ENCODE measurements at regions not wholly inside any gene's neighbourhood (a gene's known extent, or its start where the extent isn't known, plus 50 kb on each side); places are given as distances from the start of the nearest gene placed in this dataset.

- DNase-seq (ENCODE audit: low read depth in 3 of 3): no peak
Measured at GRCh38 chr4:11931266-11931820, 502.6 kb upstream of the HS3ST1 start.

DNA sequence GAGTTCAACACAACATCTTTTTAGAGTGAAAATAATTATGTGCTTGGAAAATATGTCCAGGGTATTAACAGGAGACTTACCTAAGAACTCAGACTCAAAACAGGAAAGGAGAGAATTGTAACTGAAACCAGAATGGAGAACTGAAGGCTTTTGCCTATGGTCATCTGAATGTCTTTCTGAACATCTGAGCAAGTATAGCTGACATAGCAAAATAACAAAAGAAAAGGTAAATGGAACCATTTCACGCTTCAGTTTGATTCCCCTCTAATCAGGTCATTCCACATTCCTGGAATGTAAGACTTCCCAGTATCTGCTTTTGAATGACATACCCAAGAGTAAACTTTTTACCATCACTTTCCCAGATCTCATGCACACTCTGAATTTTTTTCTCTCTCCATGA lies 500.4 kb upstream of the HS3ST1 start:
- no peak for DNase-seq (ENCODE audit: low read depth in 3 of 3)

DNA sequence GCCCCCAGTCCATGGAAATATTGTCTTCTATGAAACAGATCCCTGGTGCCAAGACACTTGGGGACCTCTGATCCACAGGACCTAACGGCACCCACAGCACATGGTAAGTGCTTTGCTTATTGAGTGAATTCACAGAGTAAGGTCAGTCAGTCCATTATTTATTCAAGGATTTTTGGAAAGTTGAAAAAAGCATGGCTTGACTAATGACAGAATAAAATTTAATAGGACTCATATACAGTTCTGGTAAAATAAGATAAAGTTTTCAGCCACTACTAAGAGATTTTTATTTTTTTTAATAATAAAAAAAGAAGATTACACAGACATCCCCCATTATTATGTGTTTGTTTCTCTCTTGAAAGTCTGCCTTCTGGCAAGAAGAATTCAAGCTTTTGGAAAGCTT lies 490.6 kb upstream of the HS3ST1 start:
- DNase-seq (ENCODE audit: low read depth in 3 of 3): no peak

GRCh38 chr4:11914406-11914805 lies 485.7 kb upstream of the HS3ST1 start:
- no peak for DNase-seq (ENCODE audit: low read depth in 3 of 3)

DNA sequence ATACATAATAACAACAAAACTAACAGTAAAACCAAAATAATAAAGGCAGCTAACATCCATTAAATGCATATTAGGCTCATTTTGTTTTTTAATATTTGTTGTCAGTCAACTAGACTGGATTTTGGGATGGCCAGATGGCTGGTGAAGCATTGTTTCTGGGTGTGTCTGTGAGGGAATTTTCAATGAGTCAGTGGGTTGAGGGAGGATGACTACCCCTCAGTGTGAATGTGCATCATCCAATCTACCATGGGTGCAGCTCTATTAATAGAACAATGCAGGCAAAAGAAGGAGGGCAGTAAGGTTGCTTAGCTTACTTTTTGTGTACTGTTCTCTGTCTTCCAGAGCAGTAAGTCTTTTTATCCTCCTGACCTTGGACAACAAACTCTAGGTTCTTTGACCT lies 484.2 kb upstream of the HS3ST1 start:
- no peak for DNase-seq (ENCODE audit: low read depth in 3 of 3)

DNA sequence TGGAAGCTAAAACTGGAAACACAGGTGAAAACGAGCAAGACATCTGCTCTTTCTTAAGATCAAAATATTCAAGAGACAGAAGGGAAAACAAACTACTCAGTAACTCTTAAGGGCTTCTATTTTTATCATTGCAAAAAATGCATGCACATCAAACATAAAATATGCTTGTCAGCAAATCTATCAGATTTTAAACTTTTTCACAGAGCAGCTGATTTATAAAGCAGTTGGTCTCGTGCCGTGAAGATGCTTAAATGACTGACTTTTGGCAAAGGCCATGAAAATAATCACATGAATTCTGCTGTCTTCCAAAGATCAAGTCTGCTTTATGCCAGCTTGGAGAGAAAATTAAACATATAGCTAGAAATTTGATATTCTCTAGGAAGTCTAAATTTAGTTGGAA lies 482.1 kb upstream of the HS3ST1 start:
- DNase-seq (ENCODE audit: low read depth in 3 of 3): no peak

DNA sequence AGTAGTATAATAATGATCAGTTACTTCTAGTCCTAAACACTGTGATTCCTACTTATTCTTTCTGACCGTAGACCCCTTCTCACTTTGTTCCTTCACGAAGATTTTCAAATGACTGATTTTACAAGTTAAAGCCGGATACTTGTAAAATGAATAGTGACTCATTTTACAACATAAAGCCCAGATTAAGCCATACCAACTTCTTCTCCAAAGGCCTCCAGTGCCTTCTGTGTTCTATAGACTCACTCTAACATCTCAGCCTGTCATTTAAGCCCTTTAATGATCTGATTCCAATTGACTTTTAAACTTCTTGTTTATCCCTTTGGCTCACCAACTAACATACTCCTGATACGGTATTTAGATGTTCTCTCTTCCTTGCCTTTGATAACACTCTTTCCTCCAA lies 480.0 kb upstream of the HS3ST1 start:
- DNase-seq (ENCODE audit: low read depth in 3 of 3): no peak

DNA sequence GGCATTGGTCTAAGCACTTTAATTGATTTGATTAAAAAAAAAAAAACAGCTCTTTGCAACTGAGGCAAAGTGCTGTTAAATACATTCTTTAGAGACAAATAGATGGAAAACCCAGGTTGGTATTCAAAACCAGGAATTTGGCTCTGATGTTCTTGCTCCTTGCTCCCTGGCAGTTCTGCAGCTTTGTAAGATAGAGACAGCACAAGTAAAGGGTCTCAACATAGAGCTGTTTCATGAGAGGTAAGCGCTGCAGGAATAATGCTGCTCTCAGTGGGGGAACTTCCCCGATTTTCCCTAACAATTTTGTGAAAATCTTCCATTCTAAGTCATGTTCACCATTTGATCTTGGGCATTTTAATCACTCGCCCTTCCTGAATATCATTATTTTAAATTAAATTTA lies 479.5 kb upstream of the HS3ST1 start:
- DNase-seq (ENCODE audit: low read depth in 3 of 3): no peak

- no peak for DNase-seq (ENCODE audit: low read depth in 3 of 3)
Measured at GRCh38 chr4:11904846-11905739, 476.4 kb upstream of the HS3ST1 start.

DNA sequence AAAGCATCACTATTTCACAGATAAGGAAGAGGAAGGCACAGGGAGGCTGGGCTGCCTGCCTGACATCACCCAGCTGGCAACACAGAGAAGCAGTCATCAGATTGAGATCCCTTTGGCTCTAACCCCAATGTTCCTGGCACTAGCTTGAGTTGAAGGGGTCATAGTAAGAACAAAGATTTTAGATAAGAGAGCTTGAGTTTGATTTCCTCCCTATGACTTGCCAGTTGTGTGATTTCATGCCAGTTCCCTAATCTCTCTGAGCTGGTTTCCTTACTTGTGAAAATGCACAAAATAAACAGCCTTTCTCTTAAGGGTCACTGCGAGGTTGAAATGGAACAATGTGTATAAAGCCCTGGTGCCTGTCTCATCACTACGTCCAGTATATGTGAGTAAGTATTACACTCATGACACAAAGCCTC lies 475.4 kb upstream of the HS3ST1 start:
- DNase-seq (ENCODE audit: low read depth in 3 of 3): no peak

- DNase-seq (ENCODE audit: low read depth in 3 of 3): no peak
Measured at GRCh38 chr4:11901089-11901488, 472.4 kb upstream of the HS3ST1 start.

- DNase-seq (ENCODE audit: low read depth in 3 of 3): no peak
Measured at GRCh38 chr4:11900359-11900758, 471.7 kb upstream of the HS3ST1 start.

GRCh38 chr4:11898796-11899195 lies 470.1 kb upstream of the HS3ST1 start:
- no peak for DNase-seq (ENCODE audit: low read depth in 3 of 3)

GRCh38 chr4:11895766-11896165 lies 467.1 kb upstream of the HS3ST1 start:
- no peak for DNase-seq (ENCODE audit: low read depth in 3 of 3)

- no peak for DNase-seq (ENCODE audit: low read depth in 3 of 3)
Measured at GRCh38 chr4:11894977-11895376, 466.3 kb upstream of the HS3ST1 start.

DNA sequence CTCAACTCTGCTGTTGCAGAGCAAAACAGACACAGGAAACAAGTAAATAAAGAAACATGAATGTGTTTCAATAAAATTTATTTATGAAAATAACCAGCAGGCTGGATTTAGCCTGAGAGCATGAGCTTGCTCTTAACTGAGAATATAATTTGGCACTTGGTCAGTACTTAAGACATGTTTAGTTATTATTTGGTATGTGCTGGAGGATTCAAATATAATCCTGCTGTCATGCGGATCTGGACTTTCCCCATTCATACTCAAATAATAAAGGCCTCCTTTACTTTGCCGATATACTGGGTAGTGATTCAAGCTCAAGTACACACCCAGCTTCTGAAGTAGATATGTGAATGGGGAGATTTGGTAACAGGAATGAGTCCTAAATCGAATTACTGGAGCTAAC lies 465.5 kb upstream of the HS3ST1 start:
- no peak for DNase-seq (ENCODE audit: low read depth in 3 of 3)

DNA sequence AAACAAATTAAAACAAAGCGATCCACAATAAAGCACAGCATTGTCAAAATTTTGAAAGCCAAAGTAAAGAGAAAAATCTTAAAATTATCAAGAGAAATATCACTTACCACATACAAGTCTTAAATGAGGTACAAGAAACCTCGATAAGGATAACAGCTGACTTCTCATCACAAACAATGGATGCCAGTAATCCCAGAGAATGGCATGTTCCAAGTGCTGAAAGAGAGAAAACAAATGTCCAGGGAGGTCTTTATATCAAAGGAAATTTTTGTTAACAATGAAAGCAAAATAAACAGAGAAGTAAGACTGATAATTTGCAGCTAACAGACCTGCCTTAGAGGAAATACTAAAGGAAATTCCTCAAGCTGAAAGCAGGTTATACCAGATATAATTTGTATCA lies 460.4 kb upstream of the HS3ST1 start:
- no peak for DNase-seq (ENCODE audit: low read depth in 3 of 3)

DNA sequence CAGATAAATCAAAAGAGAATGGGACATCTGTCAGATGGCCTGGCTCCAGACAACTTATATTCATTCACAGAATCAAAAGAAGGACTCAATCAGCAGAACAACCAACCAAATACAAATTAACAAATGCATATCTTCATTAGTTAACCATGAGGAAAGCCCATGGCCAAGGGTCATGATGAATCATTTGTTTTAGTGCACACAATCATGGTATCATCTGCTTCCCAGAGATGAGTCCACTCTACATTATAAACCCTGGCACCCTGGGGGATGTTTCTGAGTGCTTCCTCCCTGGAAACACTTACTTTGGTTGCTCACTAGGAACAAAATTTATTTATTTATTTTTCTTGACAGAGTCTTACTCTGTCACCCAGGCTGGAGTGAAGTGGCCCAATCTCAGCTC lies 453.3 kb upstream of the HS3ST1 start:
- no peak for DNase-seq (ENCODE audit: low read depth in 3 of 3)

- no peak for DNase-seq (ENCODE audit: low read depth in 3 of 3)
Measured at GRCh38 chr4:11881364-11881763, 452.7 kb upstream of the HS3ST1 start.

GRCh38 chr4:11878241-11878640 lies 449.5 kb upstream of the HS3ST1 start:
- DNase-seq (ENCODE audit: low read depth in 3 of 3): no peak

- no peak for DNase-seq (ENCODE audit: low read depth in 3 of 3)
Measured at GRCh38 chr4:11876104-11876503, 447.4 kb upstream of the HS3ST1 start.

DNA sequence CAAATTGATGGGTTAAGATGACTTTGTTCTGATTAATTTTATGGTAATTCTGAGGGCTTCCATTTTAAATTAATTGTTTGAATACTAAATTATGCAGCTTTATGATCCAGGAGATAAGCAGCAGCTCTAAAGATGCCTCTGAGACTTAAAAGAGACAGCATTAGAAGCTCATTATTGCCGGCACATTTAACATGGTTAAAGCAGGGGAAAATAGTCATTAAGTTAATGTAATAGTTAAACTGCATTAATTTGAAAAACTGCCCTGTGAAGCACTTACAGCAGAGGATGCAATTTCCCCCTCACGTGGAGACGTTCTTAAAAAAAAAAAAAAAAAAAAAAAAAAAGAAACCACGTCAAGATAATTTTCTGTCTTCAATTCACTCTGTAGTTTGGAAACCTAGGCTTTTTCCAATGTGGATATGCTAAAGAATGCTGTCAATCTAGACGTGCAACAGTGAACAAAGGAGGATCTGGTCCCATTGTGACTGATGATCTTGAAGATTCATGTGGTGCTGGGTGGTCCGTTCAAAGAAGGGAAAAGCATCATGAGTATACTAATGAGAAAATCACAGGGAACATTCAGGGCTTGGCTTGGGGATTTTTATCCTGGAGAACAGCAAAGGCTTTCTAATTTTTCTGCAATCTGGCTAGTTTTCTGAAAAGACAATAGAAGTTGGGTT lies 440.6 kb upstream of the HS3ST1 start:
- DNase-seq (ENCODE audit: low read depth in 3 of 3): no peak

DNA sequence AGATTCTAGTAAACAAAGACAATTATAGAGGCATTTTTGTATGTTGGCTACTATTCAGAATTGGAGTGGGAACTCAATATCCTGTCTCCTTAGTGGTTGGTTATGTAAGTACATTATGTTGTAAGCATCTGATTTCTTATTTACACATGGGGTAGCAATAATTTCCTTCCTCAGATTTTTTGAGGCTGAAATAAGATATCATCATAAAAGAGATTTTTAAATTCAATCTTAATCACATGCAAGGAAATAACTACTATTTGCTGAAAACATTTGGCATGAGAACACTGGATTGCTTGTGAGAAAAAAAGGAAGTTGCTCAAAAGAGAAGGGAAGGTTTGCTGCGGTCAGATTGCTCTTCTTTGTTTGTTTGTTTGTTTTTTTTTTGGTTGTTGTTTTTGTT lies 437.7 kb upstream of the HS3ST1 start:
- no peak for DNase-seq (ENCODE audit: low read depth in 3 of 3)

All from stimulated activated CD4-positive, alpha-beta T cell treated with anti-CD3 and anti-CD28 coated beads, TNF-alpha, amount 100 ng/mL, for 48 hours (primary cell).